H9 (cell line): ENCODE measurements at regions not wholly inside any gene's neighbourhood (a gene's known extent, or its start where the extent isn't known, plus 50 kb on each side); places are given as distances from the start of the nearest gene placed in this dataset.

Experiments used
- DNase-seq: peaks from one replicate; pipeline ENCODE4 v3.0.0-alpha.2; 2017
- H2AFZ ChIP-seq: one replicate; pipeline ENCODE4 v1.6.1; 2013; ENCODE audit warnings: mild to moderate bottlenecking, low read length, control low read depth, moderate library complexity
- H2AK5ac ChIP-seq: 2 replicates; pipeline ENCODE4 v1.6.1; 2013; ENCODE audit warnings: low read length, control low read depth, mixed read lengths; ENCODE audit not compliant: insufficient read length
- H2BK120ac ChIP-seq: one replicate; pipeline ENCODE4 v1.6.1; 2013; ENCODE audit warnings: low read depth, mild to moderate bottlenecking, low read length, control low read depth, inconsistent platforms; ENCODE audit not compliant: poor library complexity, severe bottlenecking
- H2BK12ac ChIP-seq: 2 replicates; pipeline ENCODE4 v1.6.1; 2013; ENCODE audit warnings: low read length, control low read depth, mixed read lengths, low read depth; ENCODE audit not compliant: insufficient read length
- H2BK15ac ChIP-seq: 2 replicates; pipeline ENCODE4 v1.6.1; 2013; ENCODE audit warnings: low read depth, low read length, control low read depth
- H2BK20ac ChIP-seq: one replicate; pipeline ENCODE4 v1.6.1; 2013; ENCODE audit warnings: low read depth, mild to moderate bottlenecking, low read length, control low read depth, inconsistent platforms; ENCODE audit not compliant: poor library complexity, severe bottlenecking
- H2BK5ac ChIP-seq: 2 replicates; pipeline ENCODE4 v1.6.1; 2013; ENCODE audit warnings: low read length, control low read depth, mixed read lengths; ENCODE audit not compliant: insufficient read length
- H3K14ac ChIP-seq: 2 replicates; pipeline ENCODE4 v1.6.1; 2013; ENCODE audit warnings: low read length, control low read depth; ENCODE audit not compliant: insufficient read depth
- H3K18ac ChIP-seq: 2 replicates; pipeline ENCODE4 v1.6.1; 2013; ENCODE audit warnings: low read depth, mild to moderate bottlenecking, mixed read lengths, low read length, control low read depth; ENCODE audit not compliant: insufficient read length
- H3K23ac ChIP-seq: 2 replicates; pipeline ENCODE4 v1.6.1; 2013; ENCODE audit warnings: low read length, control low read depth, mixed read lengths, low read depth; ENCODE audit not compliant: insufficient read length
- H3K23me2 ChIP-seq: 2 replicates; pipeline ENCODE4 v1.6.1; 2013; ENCODE audit warnings: low read depth, mild to moderate bottlenecking, mixed read lengths, low read length, control low read depth; ENCODE audit not compliant: insufficient read length, poor library complexity, severe bottlenecking
- H3K27ac ChIP-seq: 2 replicates; pipeline ENCODE4 v1.5.1; 2013; ENCODE audit warnings: low read length, control low read depth, mixed read lengths, low read depth; ENCODE audit not compliant: insufficient read length
- H3K27me3 ChIP-seq: 2 replicates; pipeline ENCODE4 v1.6.1; 2013; ENCODE audit warnings: low read length, control low read depth, inconsistent platforms; ENCODE audit not compliant: insufficient read depth
- H3K4ac ChIP-seq: 2 replicates; pipeline ENCODE4 v1.6.1; 2013; ENCODE audit warnings: low read depth, mild to moderate bottlenecking, control low read depth, inconsistent platforms, low read length, moderate library complexity
- H3K4me1 ChIP-seq: 2 replicates; pipeline ENCODE4 v1.6.1; 2013; ENCODE audit warnings: low read length, control low read depth, inconsistent platforms; ENCODE audit not compliant: insufficient read depth
- H3K4me2 ChIP-seq: 2 replicates; pipeline ENCODE4 v1.6.1; 2013; ENCODE audit warnings: low read length, control low read depth, mixed read lengths; ENCODE audit not compliant: insufficient read length, insufficient read depth
- H3K56ac ChIP-seq: 2 replicates; pipeline ENCODE4 v1.6.1; 2013; ENCODE audit warnings: low read depth, mild to moderate bottlenecking, mixed read lengths, low read length, control low read depth; ENCODE audit not compliant: insufficient read length
- H3K79me1 ChIP-seq: 2 replicates; pipeline ENCODE4 v1.6.1; 2013; ENCODE audit warnings: low read depth, mild to moderate bottlenecking, moderate library complexity, low read length, control low read depth, inconsistent platforms; ENCODE audit not compliant: insufficient read depth, poor library complexity, severe bottlenecking
- H3K79me2 ChIP-seq: 2 replicates; pipeline ENCODE4 v1.6.1; 2013; ENCODE audit warnings: low read length, control low read depth, inconsistent platforms; ENCODE audit not compliant: insufficient read depth
- H3K9ac ChIP-seq: 2 replicates; pipeline ENCODE4 v1.6.1; 2013; ENCODE audit warnings: low read length, control low read depth, mixed read lengths; ENCODE audit not compliant: insufficient read length; ENCODE audit errors: extremely low read depth
- H3K9me3 ChIP-seq: one replicate; pipeline ENCODE4 v1.6.1; 2013; ENCODE audit warnings: low read depth, low read length, inconsistent platforms; ENCODE audit not compliant: control insufficient read depth
- H3T11ph ChIP-seq: one replicate; pipeline ENCODE4 v1.6.1; 2013; ENCODE audit warnings: mild to moderate bottlenecking, low read length, control low read depth, inconsistent platforms
- H4K20me1 ChIP-seq: one replicate; pipeline ENCODE4 v1.6.1; 2013; ENCODE audit not compliant: control insufficient read depth, insufficient read length, insufficient read depth
- H4K5ac ChIP-seq: 2 replicates; pipeline ENCODE4 v1.6.1; 2013; ENCODE audit warnings: low read depth, mild to moderate bottlenecking, mixed read lengths, low read length, control low read depth; ENCODE audit not compliant: insufficient read length
- H4K8ac ChIP-seq: replicated peaks from 2 replicates; pipeline ENCODE4 v1.6.1; 2013; ENCODE audit warnings: low read length, control low read depth, mixed read lengths, low read depth; ENCODE audit not compliant: insufficient read length
- H4K91ac ChIP-seq: 2 replicates; pipeline ENCODE4 v1.6.1; 2013; ENCODE audit warnings: low read depth, mild to moderate bottlenecking, moderate library complexity, mixed read lengths, low read length, control low read depth; ENCODE audit not compliant: insufficient read length
- H3K27ac Mint-ChIP-seq, 3 experiments: 2 replicates in 2 of 3; 3 replicates in 1 of 3; pipeline ENCODE4 v1.8.0; 2020 to 2021; ENCODE audit warnings: mixed read lengths in 3 of 3, mild to moderate bottlenecking in 1 of 3, moderate library complexity in 1 of 3
- H3K27me3 Mint-ChIP-seq: 2 replicates; pipeline ENCODE4 v1.8.0; 2021; ENCODE audit warnings: low read depth, mild to moderate bottlenecking, moderate library complexity, mixed read lengths
- H3K36me3 Mint-ChIP-seq, 3 experiments: 2 replicates in 2 of 3; 3 replicates in 1 of 3; pipeline ENCODE4 v1.8.0; 2020 to 2021; ENCODE audit warnings: low read depth in 3 of 3, mixed read lengths in 3 of 3; ENCODE audit not compliant: insufficient read depth in 1 of 3
- H3K4me1 Mint-ChIP-seq, 2 experiments: 2 replicates each; pipeline ENCODE4 v1.8.0; 2020; ENCODE audit warnings: mixed read lengths in 2 of 2
- H3K4me3 Mint-ChIP-seq, 2 experiments: 2 replicates in 1 of 2; 3 replicates in 1 of 2; pipeline ENCODE4 v1.8.0; 2020 to 2021; ENCODE audit warnings: mild to moderate bottlenecking in 2 of 2, mixed read lengths in 2 of 2, moderate library complexity in 1 of 2
- H3K9me3 Mint-ChIP-seq, 2 experiments: 2 replicates in 1 of 2; 3 replicates in 1 of 2; pipeline ENCODE4 v1.8.0; 2020; ENCODE audit warnings: mild to moderate bottlenecking in 2 of 2, mixed read lengths in 2 of 2, moderate library complexity in 1 of 2
- CTCF ChIP-seq: fragments of 200-600 bp; sonication (generic); conservative IDR thresholded peaks from 3 replicates; pipeline ENCODE4 v1.8.0; 2021; ENCODE audit warnings: antibody characterized with exemption, mild to moderate bottlenecking
- WGBS: extraction: QIAGEN DNeasy Blood & Tissue Kit; methylation state at CpG from one replicate; pipeline ENCODE4 v1.1.7; 2013; ENCODE audit warnings: missing lambda C conversion rate, low lambda C conversion rate, mixed read lengths; ENCODE audit not compliant: insufficient read length; ENCODE audit errors: extremely low coverage; 5-methylcytosine and 5-hydroxymethylcytosine counted together

DNA sequence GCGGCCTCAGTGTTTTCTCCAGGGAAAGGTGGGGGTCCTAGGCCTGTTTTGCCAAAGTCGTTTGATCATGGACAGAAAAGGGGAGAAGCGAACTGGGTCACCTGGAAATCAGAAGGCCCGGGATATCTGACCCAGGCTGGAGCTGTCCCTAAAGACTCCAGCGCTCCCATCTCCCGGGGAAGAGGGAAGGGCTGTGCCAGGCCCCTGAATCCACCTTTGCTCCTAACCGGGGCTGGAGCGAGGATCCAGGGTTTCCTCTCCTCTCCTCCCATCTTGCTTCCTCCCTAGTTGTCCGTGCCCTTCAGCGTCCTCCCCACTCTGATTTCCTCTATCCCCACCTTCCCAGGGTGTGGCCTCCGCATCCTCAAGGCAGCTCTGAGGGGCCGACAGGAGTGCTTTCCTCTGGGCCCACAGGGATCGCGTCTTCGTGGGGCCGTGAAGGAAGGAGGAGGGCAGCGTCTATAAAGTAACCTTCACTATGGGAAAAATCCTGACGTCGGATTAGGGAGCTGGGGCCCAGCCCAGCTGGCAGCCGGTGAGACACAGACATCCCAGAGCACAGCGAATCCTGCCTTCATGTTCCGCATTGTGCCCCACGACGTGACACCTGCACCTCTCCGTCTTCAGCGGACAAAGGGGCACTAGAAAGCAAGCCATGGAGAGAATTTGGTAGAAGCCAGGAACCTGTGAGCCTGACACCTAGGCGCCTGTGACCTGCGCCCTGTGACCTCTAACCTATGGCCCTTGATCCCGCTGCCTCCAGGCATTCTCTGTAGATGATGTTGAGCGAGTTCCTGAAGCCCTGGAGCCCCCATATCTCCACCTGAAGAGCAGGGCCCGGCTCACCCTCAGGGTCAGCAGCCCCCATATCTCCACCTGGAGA lies 212.7 kb upstream of the SALL3 start:
- H4K20me1 ChIP-seq = no peaks in the 10 kb centered on the region
- no peak overlapping the region for H2BK20ac ChIP-seq
- no peaks in the 10 kb centered on the region for H3K23me2 ChIP-seq
- H2BK12ac ChIP-seq = no peak overlapping the region
- Mint-ChIP-seq H3K27me3 (peaks cover 4% of the 10 kb centered on the region; the same call in 1 of the 2 replicates), H3K4me1 (peaks cover 26 to 28% of the 10 kb centered on the region in 2 experiments), H3K27ac (peak overlapping the region in 1 of 3 experiments; percentile 30; a peak in 1 of 7 replicates), H3K4me3 (no peak overlapping the region), H3K36me3 (no peaks in the 10 kb centered on the region), H3K9me3 (peaks cover 2 to 3% of the 10 kb centered on the region in 2 experiments; a peak in 3 of 5 replicates)
- no peak overlapping the region for H4K91ac ChIP-seq
- no peak overlapping the region for H2BK120ac ChIP-seq
- no peak for TF ChIP-seq CTCF
- no peak overlapping the region for H2BK5ac ChIP-seq
- no peak overlapping the region for H2AK5ac ChIP-seq
- DNase-seq = no peak
- no peak overlapping the region for H3K14ac ChIP-seq
- H3K9ac ChIP-seq = no peak overlapping the region
- no peak overlapping the region for H4K5ac ChIP-seq
- H3K4me2 ChIP-seq = no peak overlapping the region
- H3K9me3 ChIP-seq = no peaks in the 10 kb centered on the region
- WGBS = no CpG with 5 or more reads among the region's 31 CpGs
- H3K18ac ChIP-seq = no peak overlapping the region
- no peak overlapping the region for H3T11ph ChIP-seq
- H3K79me2 ChIP-seq = no peaks in the 10 kb centered on the region
- no peak overlapping the region for H3K4ac ChIP-seq
- H2BK15ac ChIP-seq = no peak overlapping the region
- H3K56ac ChIP-seq = no peak overlapping the region
- no peaks in the 10 kb centered on the region for H3K79me1 ChIP-seq
- no peaks in the 10 kb centered on the region for H3K4me1 ChIP-seq
- no peak overlapping the region for H3K23ac ChIP-seq
- H3K27me3 ChIP-seq = no peaks in the 10 kb centered on the region
- no peak overlapping the region for H3K27ac ChIP-seq
- H2AFZ ChIP-seq = no peak overlapping the region
- no peak overlapping the region for H4K8ac ChIP-seq
